Activated CD8-positive, alpha-beta T cell treated with anti-CD3 and anti-CD28 coated beads for 36 hours (primary cell): ENCODE measurements at regions not wholly inside any gene's neighbourhood (a gene's known extent, or its start where the extent isn't known, plus 50 kb on each side); places are given as distances from the start of the nearest gene placed in this dataset.

ENCODE experiments used
- ATAC-seq: fragments of 200-7000 bp; cut with Tn5 transposase; one replicate; pipeline ENCODE4 v1.10.0; 2021; ENCODE audit warnings: mild to moderate bottlenecking, moderate library complexity
- CTCF ChIA-PET: fragments of 350-600 bp; sonication (Branson Sonifier 250); formaldehyde crosslinking; loops from one replicate; lab custom pipeline; 2021; ENCODE audit warnings: antibody characterized with exemption; lab: Charles Lee
- POLR2A ChIA-PET: fragments of 350-600 bp; sonication (Branson Sonifier 250); formaldehyde crosslinking; loops from one replicate; lab custom pipeline; 2021; ENCODE audit warnings: antibody characterized with exemption; lab: Charles Lee
- DNase-seq: peaks from one replicate; pipeline ENCODE4 v3.0.0-alpha.2; 2020
- H3K27ac Mint-ChIP-seq: one replicate; pipeline ENCODE4 v1.8.0; 2021; ENCODE audit warnings: mild to moderate bottlenecking, mixed read lengths
- H3K27me3 Mint-ChIP-seq: one replicate; pipeline ENCODE4 v1.8.0; 2021; ENCODE audit warnings: mixed read lengths
- H3K36me3 Mint-ChIP-seq: one replicate; pipeline ENCODE4 v1.8.0; 2021; ENCODE audit warnings: low read depth, mixed read lengths
- H3K4me1 Mint-ChIP-seq: one replicate; pipeline ENCODE4 v1.8.0; 2021; ENCODE audit warnings: low read depth, mixed read lengths
- H3K4me3 Mint-ChIP-seq: one replicate; pipeline ENCODE4 v1.8.0; 2021; ENCODE audit warnings: mild to moderate bottlenecking, moderate library complexity, mixed read lengths
- H3K9me3 Mint-ChIP-seq: one replicate; pipeline ENCODE4 v1.8.0; 2021; ENCODE audit warnings: mixed read lengths
- intact Hi-C: fragments of 100-400 bp; cut with micrococcal nuclease; formaldehyde crosslinking; loops from one replicate; pipeline ENCODE4 v1.10.0; 2022
- TF ChIP-seq, protein P1 (sequence below): fragments of 200-600 bp; IDR thresholded peaks from one replicate; pipeline ENCODE4 v1.8.0; 2022; ENCODE audit warnings: antibody characterized with exemption, mild to moderate bottlenecking

DNA sequence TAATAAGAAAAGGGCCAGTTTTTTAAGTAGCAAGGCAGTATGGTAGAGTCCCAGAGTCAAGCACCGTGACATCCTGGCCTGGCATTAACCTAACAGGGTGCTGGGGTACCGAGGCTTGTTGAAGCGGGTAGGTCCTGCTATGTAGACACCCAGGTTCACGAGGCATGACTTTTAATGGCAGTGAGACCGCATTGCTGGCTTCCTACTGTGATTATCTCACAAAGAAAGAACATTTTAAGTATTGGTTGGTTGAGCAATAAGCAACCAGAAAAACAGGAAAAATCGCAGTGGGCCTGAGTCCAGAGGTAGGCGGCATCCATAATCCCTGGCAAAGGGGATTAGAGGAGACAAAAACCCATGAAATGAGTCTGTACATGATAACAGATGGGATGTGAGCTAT lies 927.9 kb upstream of the ACVR2A start:
- Mint-ChIP-seq H3K9me3 (no peaks in the 10 kb centered on the region), H3K4me3 (no peak overlapping the region), H3K27me3 (no peaks in the 10 kb centered on the region), H3K27ac (no peak overlapping the region), H3K4me1 (no peaks in the 10 kb centered on the region), H3K36me3 (no peaks in the 10 kb centered on the region)
- no peak for DNase-seq
- no peak for ATAC-seq
- TF ChIP-seq, protein P1, sequence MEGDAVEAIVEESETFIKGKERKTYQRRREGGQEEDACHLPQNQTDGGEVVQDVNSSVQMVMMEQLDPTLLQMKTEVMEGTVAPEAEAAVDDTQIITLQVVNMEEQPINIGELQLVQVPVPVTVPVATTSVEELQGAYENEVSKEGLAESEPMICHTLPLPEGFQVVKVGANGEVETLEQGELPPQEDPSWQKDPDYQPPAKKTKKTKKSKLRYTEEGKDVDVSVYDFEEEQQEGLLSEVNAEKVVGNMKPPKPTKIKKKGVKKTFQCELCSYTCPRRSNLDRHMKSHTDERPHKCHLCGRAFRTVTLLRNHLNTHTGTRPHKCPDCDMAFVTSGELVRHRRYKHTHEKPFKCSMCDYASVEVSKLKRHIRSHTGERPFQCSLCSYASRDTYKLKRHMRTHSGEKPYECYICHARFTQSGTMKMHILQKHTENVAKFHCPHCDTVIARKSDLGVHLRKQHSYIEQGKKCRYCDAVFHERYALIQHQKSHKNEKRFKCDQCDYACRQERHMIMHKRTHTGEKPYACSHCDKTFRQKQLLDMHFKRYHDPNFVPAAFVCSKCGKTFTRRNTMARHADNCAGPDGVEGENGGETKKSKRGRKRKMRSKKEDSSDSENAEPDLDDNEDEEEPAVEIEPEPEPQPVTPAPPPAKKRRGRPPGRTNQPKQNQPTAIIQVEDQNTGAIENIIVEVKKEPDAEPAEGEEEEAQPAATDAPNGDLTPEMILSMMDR = no peak
- ChIA-PET POLR2A (no interaction called here), CTCF (no interaction called here)
- intact Hi-C loops = no loop called here

DNA sequence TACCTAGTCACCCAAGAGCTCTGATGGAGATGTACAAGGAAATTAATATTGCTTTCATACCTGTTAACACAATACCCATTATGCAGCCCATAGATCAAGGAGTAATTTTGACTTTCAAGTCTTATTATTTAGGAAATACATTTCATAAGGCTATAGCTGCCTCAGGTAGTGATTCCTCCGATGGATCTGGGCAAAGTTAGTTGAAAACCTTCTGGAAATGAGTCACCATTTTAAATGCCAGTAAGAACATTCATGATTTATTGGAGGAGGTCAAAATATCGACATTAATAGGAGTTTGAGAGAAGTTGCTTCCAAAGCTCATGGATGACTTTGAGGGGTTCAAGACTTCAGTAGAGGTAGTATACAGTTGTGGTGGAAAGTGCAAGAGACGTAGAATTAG lies 931.4 kb upstream of the ACVR2A start:
- H3K4me1 Mint-ChIP-seq = no peaks in the 10 kb centered on the region
- H3K9me3 Mint-ChIP-seq = no peaks in the 10 kb centered on the region
- TF ChIP-seq, protein P1 = no peak
- DNase-seq (no peak), ATAC-seq (no peak)
- no peaks in the 10 kb centered on the region for H3K36me3 Mint-ChIP-seq
- ChIA-PET POLR2A (no interaction called here), CTCF (no interaction called here)
- H3K27me3 Mint-ChIP-seq = no peaks in the 10 kb centered on the region
- no peak overlapping the region for H3K4me3 Mint-ChIP-seq
- H3K27ac Mint-ChIP-seq = no peak overlapping the region
- intact Hi-C loops = no loop called here

DNA sequence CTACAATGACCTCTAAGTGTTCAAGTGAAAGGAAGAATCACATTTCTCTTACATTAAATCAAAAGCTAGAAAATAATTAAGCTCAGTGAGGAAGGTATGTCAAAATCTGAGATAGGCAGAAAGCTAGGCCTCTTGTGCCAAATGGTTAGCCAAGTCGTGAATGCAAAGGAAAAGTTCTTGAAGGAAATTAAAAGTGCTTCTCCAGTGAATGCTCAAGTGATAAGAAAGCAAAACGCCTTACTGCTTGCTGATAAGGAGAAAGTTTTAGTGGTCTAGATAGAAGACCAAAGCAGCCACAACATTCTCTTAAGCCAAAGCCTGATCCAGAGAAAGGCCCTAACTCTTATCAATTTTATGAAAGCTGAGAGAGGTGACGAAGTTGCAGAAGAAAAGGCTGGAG lies 932.3 kb upstream of the ACVR2A start:
- no peak overlapping the region for H3K27ac Mint-ChIP-seq
- H3K36me3 Mint-ChIP-seq = no peaks in the 10 kb centered on the region
- no peak overlapping the region for H3K4me3 Mint-ChIP-seq
- intact Hi-C loops = no loop called here
- H3K9me3 Mint-ChIP-seq = no peaks in the 10 kb centered on the region
- CTCF ChIA-PET = no interaction called here
- DNase-seq (no peak), ATAC-seq (no peak)
- POLR2A ChIA-PET = no interaction called here
- TF ChIP-seq, protein P1 = no peak
- no peaks in the 10 kb centered on the region for H3K27me3 Mint-ChIP-seq
- no peaks in the 10 kb centered on the region for H3K4me1 Mint-ChIP-seq

DNA sequence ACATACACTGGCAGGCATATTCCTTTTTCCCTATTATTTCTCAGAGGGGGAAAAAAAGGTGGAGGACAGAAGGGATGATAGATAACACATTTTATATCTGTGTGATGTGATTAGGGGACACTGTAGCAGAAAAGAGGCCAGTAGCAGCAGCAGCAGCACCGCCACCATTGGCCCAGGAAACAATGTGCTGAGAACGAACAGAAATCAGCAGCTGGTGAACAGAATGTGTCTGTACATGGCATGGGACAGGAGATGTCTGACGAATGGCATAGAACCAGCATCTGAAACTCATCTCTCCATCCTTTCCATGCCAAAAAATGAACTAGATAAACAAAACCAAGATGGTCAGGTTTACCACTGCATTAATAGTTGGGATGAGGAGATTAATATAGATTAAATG lies 936.1 kb upstream of the ACVR2A start:
- CTCF ChIA-PET = no interaction called here

DNA sequence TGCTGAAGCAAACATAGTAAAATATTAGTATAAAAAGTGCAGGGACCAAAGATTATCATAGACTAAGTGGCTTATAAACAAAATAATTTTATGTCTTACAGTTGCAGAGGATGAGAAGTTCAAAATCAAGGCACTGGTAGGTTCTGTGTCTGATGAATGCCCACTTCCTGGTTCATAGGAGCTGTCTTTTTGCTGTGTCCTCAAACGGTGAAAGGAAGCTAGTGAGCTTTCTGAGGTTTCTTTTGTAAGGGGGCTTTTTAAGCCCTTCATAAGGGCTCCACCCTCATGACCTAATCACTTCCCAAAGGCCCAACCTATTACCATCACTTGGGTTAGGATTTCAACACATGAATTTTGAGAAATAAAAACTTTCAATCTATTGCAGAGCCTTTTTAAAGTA lies 946.7 kb upstream of the ACVR2A start:
- intact Hi-C loops = no loop called here
- Mint-ChIP-seq H3K4me1 (no peaks in the 10 kb centered on the region), H3K4me3 (no peak overlapping the region), H3K27ac (no peak overlapping the region), H3K27me3 (no peaks in the 10 kb centered on the region), H3K9me3 (no peaks in the 10 kb centered on the region), H3K36me3 (no peaks in the 10 kb centered on the region)
- no peak for ATAC-seq
- DNase-seq = no peak
- TF ChIP-seq, protein P1 = no peak
- CTCF ChIA-PET = no interaction called here
- POLR2A ChIA-PET = no interaction called here

More for the DNA sequence above, 936.1 kb upstream of the ACVR2A start:
- Mint-ChIP-seq H3K27ac (no peak overlapping the region), H3K9me3 (peaks cover 2% of the 10 kb centered on the region), H3K36me3 (no peaks in the 10 kb centered on the region), H3K4me3 (no peak overlapping the region), H3K4me1 (no peaks in the 10 kb centered on the region), H3K27me3 (no peaks in the 10 kb centered on the region)
- TF ChIP-seq, protein P1 = no peak
- DNase-seq (no peak), ATAC-seq (no peak)
- intact Hi-C loops = no loop called here
- POLR2A ChIA-PET = no interaction called here
